ENCODE measurements at regions not wholly inside any gene's neighbourhood (a gene's known extent, or its start where the extent isn't known, plus 50 kb on each side); places are given as distances from the start of the nearest gene placed in this dataset.

GRCh38 chr1:163773396-163773795 lies 451.6 kb downstream of the NUF2 start:
- intact Hi-C loops (cut with micrococcal nuclease; ENCODE audit: unreplicated experiment), result no loop called here
- POLR2A ChIA-PET, result no interaction called here
- no peaks in the 10 kb centered on the region for H3K9me3 ChIP-seq
- Mint-ChIP-seq H3K4me1 (ENCODE audit: low read depth, unreplicated experiment) (no peaks in the 10 kb centered on the region), H3K4me3 (ENCODE audit: unreplicated experiment) (no peak overlapping the region), H3K27ac (ENCODE audit: unreplicated experiment) (no peak overlapping the region), H3K27me3 (ENCODE audit: insufficient read depth, unreplicated experiment) (no peaks in the 10 kb centered on the region), H3K9me3 (ENCODE audit: unreplicated experiment) (peaks cover 5% of the 10 kb centered on the region), H3K36me3 (ENCODE audit: insufficient read depth, unreplicated experiment) (no peaks in the 10 kb centered on the region)
- H3K4me3 ChIP-seq (ENCODE audit: low read depth, low read length), result no peak overlapping the region
- H3K4me1 ChIP-seq, result no peaks in the 10 kb centered on the region
- no peak for TF ChIP-seq CTCF (IDR thresholded peaks at IDR 0.05; ENCODE audit: insufficient read depth in 1 of 2, low read depth in 1 of 2, low read length in 1 of 2, severe bottlenecking in 1 of 2, unreplicated experiment in 1 of 2)
- no TSS peak for BruUV-seq (replicated peaks)
- DNase-seq, result no peak
- H3K36me3 ChIP-seq (ENCODE audit: control insufficient read depth, insufficient read depth, low read length), result no peaks in the 10 kb centered on the region
- H3K27me3 ChIP-seq (replicated peaks; ENCODE audit: control insufficient read depth, insufficient read depth, low read length), result no peaks in the 10 kb centered on the region
- CTCF ChIA-PET, result no interaction called here

GRCh38 chr1:163774401-163774945 lies 452.7 kb downstream of the NUF2 start:
- Mint-ChIP-seq H3K36me3 (ENCODE audit: insufficient read depth, unreplicated experiment) (no peaks in the 10 kb centered on the region), H3K4me1 (ENCODE audit: low read depth, unreplicated experiment) (no peaks in the 10 kb centered on the region), H3K27me3 (ENCODE audit: insufficient read depth, unreplicated experiment) (no peaks in the 10 kb centered on the region), H3K4me3 (ENCODE audit: unreplicated experiment) (no peak overlapping the region), H3K27ac (ENCODE audit: unreplicated experiment) (no peak overlapping the region), H3K9me3 (ENCODE audit: unreplicated experiment) (peaks cover 14% of the 10 kb centered on the region)
- 0 out of 2 replicates have a peak, but pooled peaks cover 3% of the 10 kb centered on the region for H3K9me3 ChIP-seq
- no peak overlapping the region for H3K4me3 ChIP-seq (ENCODE audit: low read depth, low read length)
- no peaks in the 10 kb centered on the region for H3K4me1 ChIP-seq
- ChIA-PET POLR2A (no interaction called here), CTCF (no interaction called here)
- no peak for DNase-seq
- H3K27me3 ChIP-seq (replicated peaks; ENCODE audit: control insufficient read depth, insufficient read depth, low read length), result no peaks in the 10 kb centered on the region
- no TSS peak for BruUV-seq (replicated peaks)
- TF ChIP-seq CTCF (IDR thresholded peaks at IDR 0.05; ENCODE audit: insufficient read depth in 1 of 2, low read depth in 1 of 2, low read length in 1 of 2, severe bottlenecking in 1 of 2, unreplicated experiment in 1 of 2), result no peak
- intact Hi-C loops (cut with micrococcal nuclease; ENCODE audit: unreplicated experiment), result no loop called here
- no peaks in the 10 kb centered on the region for H3K36me3 ChIP-seq (ENCODE audit: control insufficient read depth, insufficient read depth, low read length)

- Histone ChIP-seq H3K4me1 (no peaks in the 10 kb centered on the region), H3K4me3 (ENCODE audit: low read depth, low read length) (no peak overlapping the region), H3K27me3 (replicated peaks; ENCODE audit: control insufficient read depth, insufficient read depth, low read length) (no peaks in the 10 kb centered on the region), H3K9me3 (0 out of 2 replicates have a peak, but pooled peaks cover 3% of the 10 kb centered on the region), H3K36me3 (ENCODE audit: control insufficient read depth, insufficient read depth, low read length) (no peaks in the 10 kb centered on the region)
- Mint-ChIP-seq H3K36me3 (ENCODE audit: insufficient read depth, unreplicated experiment) (no peaks in the 10 kb centered on the region), H3K27me3 (ENCODE audit: insufficient read depth, unreplicated experiment) (no peaks in the 10 kb centered on the region), H3K27ac (ENCODE audit: unreplicated experiment) (no peak overlapping the region), H3K4me1 (ENCODE audit: low read depth, unreplicated experiment) (no peaks in the 10 kb centered on the region), H3K4me3 (ENCODE audit: unreplicated experiment) (no peak overlapping the region), H3K9me3 (ENCODE audit: unreplicated experiment) (peaks cover 14% of the 10 kb centered on the region)
- no peak for DNase-seq
- POLR2A ChIA-PET, result no interaction called here
- intact Hi-C loops (cut with micrococcal nuclease; ENCODE audit: unreplicated experiment), result no loop called here
- no peak for TF ChIP-seq CTCF (IDR thresholded peaks at IDR 0.05; ENCODE audit: insufficient read depth in 1 of 2, low read depth in 1 of 2, low read length in 1 of 2, severe bottlenecking in 1 of 2, unreplicated experiment in 1 of 2)
- BruUV-seq (replicated peaks), result no TSS peak
- CTCF ChIA-PET, result no interaction called here
Observed at GRCh38 chr1:163774978-163775620, 453.3 kb downstream of the NUF2 start.
